ENCODE measurements at regions not wholly inside any gene's neighbourhood (a gene's known extent, or its start where the extent isn't known, plus 50 kb on each side); places are given as distances from the start of the nearest gene placed in this dataset.
"Not testable (repeated sequence)": the region's sequence is repeated elsewhere in the genome, so short reads cannot be mapped to it uniquely, and the experiment has no call there.

DNA sequence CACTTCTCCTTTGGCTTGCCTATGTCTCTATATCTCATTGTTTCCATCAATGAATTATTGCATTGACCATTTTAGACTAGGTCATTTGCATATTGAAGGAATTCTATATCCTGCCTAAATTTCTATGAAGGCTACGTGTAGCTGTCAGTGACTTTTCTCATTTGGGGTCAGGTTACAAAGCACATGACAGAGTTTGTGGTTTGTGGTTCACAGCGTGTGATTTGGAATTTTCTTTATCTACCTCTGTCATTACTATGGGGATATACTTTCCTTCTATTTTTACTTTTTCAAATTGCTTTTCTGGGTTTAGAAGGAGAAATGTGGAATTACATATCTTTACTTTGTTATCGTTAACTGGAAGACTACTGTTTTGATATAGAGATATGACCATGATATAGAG lies 317.3 kb upstream of the CFAP20DC start:
- ATAC-seq (no peak), DNase-seq (no peak)
- Mint-ChIP-seq H3K4me3 (no peak overlapping the region), H3K27me3 (no peaks in the 10 kb centered on the region), H3K9me3 (no peaks in the 10 kb centered on the region), H3K27ac (no peak overlapping the region), H3K4me1 (ENCODE audit: low read depth) (peaks cover 22% of the 10 kb centered on the region), H3K36me3 (ENCODE audit: low read depth) (no peaks in the 10 kb centered on the region)
- CTCF ChIA-PET, result no interaction called here
- TF ChIP-seq, protein P1, sequence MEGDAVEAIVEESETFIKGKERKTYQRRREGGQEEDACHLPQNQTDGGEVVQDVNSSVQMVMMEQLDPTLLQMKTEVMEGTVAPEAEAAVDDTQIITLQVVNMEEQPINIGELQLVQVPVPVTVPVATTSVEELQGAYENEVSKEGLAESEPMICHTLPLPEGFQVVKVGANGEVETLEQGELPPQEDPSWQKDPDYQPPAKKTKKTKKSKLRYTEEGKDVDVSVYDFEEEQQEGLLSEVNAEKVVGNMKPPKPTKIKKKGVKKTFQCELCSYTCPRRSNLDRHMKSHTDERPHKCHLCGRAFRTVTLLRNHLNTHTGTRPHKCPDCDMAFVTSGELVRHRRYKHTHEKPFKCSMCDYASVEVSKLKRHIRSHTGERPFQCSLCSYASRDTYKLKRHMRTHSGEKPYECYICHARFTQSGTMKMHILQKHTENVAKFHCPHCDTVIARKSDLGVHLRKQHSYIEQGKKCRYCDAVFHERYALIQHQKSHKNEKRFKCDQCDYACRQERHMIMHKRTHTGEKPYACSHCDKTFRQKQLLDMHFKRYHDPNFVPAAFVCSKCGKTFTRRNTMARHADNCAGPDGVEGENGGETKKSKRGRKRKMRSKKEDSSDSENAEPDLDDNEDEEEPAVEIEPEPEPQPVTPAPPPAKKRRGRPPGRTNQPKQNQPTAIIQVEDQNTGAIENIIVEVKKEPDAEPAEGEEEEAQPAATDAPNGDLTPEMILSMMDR (IDR thresholded peaks at IDR 0.05), result no peak
- intact Hi-C loops (cut with micrococcal nuclease), result no loop called here
- POLR2A ChIA-PET, result no interaction called here

GRCh38 chr3:59366218-59366617 lies 316.4 kb upstream of the CFAP20DC start:
- Mint-ChIP-seq H3K4me3 (no peak overlapping the region), H3K9me3 (no peaks in the 10 kb centered on the region), H3K27me3 (no peaks in the 10 kb centered on the region), H3K27ac (no peak overlapping the region), H3K4me1 (ENCODE audit: low read depth) (peaks cover 22% of the 10 kb centered on the region), H3K36me3 (ENCODE audit: low read depth) (no peaks in the 10 kb centered on the region)
- POLR2A ChIA-PET, result no interaction called here
- CTCF ChIA-PET, result no interaction called here
- no peak for ATAC-seq
- TF ChIP-seq, protein P1 (IDR thresholded peaks at IDR 0.05), result no peak
- intact Hi-C loops (cut with micrococcal nuclease), result no loop called here
- DNase-seq, result no peak

DNA sequence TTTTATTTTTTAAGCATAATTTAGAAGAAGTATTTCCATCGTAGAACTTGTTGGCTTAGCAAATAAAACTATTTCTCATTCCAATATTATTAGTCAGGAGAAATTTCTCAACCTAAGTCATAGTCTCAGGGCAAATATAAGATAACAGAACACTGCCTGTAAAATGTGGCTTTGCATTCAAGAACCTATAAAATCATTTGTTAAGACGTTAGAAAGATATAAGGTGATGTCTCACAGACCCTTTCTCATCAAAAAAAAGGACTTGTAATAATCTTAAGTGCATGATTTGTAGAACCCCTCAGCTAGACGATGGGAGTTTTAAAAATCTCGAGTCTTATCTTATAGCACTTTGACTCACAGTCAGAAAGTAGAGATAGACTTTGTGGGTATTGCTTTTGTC lies 314.7 kb upstream of the CFAP20DC start:
- intact Hi-C loops (cut with micrococcal nuclease), result no loop called here
- H3K4me1 Mint-ChIP-seq (ENCODE audit: low read depth), result peaks cover 20% of the 10 kb centered on the region
- no peaks in the 10 kb centered on the region for H3K36me3 Mint-ChIP-seq (ENCODE audit: low read depth)
- no peaks in the 10 kb centered on the region for H3K9me3 Mint-ChIP-seq
- H3K27ac Mint-ChIP-seq, result no peak overlapping the region
- POLR2A ChIA-PET, result no interaction called here
- CTCF ChIA-PET, result interaction anchor here (0.6 to 1.1 kb wide), 2 partner anchors 51 to 503 kb away, joined by 3 to 5 read pairs; no protein-coding TSS in a partner anchor
- H3K4me3 Mint-ChIP-seq, result no peak overlapping the region
- no peak for ATAC-seq
- no peaks in the 10 kb centered on the region for H3K27me3 Mint-ChIP-seq
- TF ChIP-seq, protein P1 (IDR thresholded peaks at IDR 0.05), result no peak
- no peak for DNase-seq

GRCh38 chr3:59360312-59360711 lies 310.5 kb upstream of the CFAP20DC start:
- H3K4me1 Mint-ChIP-seq (ENCODE audit: low read depth); intact Hi-C loops (cut with micrococcal nuclease); H3K4me3 Mint-ChIP-seq; H3K27me3 Mint-ChIP-seq; POLR2A ChIA-PET; H3K9me3 Mint-ChIP-seq; ATAC-seq; H3K27ac Mint-ChIP-seq; CTCF ChIA-PET; H3K36me3 Mint-ChIP-seq (ENCODE audit: low read depth); DNase-seq: not testable (repeated sequence)

DNA sequence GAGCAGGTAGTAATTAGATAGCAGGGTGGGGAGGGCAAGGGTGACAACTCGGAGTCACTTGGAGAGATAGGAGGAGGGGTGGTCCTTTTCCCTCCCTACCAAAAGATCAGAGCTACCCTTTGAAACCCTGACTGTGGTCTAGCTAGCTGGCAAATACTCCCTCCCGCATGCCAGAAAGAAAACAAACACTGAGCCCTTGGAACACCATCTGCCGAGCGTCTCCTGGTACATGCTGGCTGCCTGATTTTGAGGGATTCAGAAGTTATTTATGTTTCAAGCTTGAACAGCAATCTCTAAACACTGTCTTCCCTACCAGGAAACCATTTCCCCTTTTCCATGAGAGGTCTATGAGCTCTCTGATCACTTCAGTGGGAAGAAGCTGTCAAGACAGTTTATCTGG lies 291.6 kb upstream of the CFAP20DC start:
- ATAC-seq, result no peak
- POLR2A ChIA-PET, result interaction anchor here (0.7 kb wide), 1 partner anchor 15 kb away, joined by 4 read pairs; no protein-coding TSS in a partner anchor
- no peaks in the 10 kb centered on the region for H3K27me3 Mint-ChIP-seq

More for the DNA sequence above, 291.6 kb upstream of the CFAP20DC start:
- TF ChIP-seq, protein P1 (IDR thresholded peaks at IDR 0.05), result no peak
- no peak overlapping the region for H3K4me3 Mint-ChIP-seq
- CTCF ChIA-PET, result no interaction called here
- no peaks in the 10 kb centered on the region for H3K36me3 Mint-ChIP-seq (ENCODE audit: low read depth)
- peaks cover 2% of the 10 kb centered on the region for H3K9me3 Mint-ChIP-seq
- peaks cover 5% of the 10 kb centered on the region for H3K4me1 Mint-ChIP-seq (ENCODE audit: low read depth)
- H3K27ac Mint-ChIP-seq, result no peak overlapping the region
- intact Hi-C loops (cut with micrococcal nuclease), result no loop called here
- no peak for DNase-seq

All from activated CD8-positive, alpha-beta T cell treated with anti-CD3 and anti-CD28 coated beads for 36 hours (primary cell).